Fibroblast of lung (primary cell): ENCODE measurements at regions not wholly inside any gene's neighbourhood (a gene's known extent, or its start where the extent isn't known, plus 50 kb on each side); places are given as distances from the start of the nearest gene placed in this dataset.

ENCODE experiments used
- EZH2 ChIP-seq: IDR thresholded peaks from 2 replicates; pipeline ENCODE4 v1.5.1; 2012; ENCODE audit warnings: low read length, control low read depth, mild to moderate bottlenecking; ENCODE audit errors: missing control alignments
- TF ChIP-seq, protein P1 (sequence below), 2 donors: IDR thresholded peaks in 1 of 2; conservative IDR thresholded peaks in 1 of 2; 1 replicate in 1 of 2; 2 replicates in 1 of 2; pipeline ENCODE4 v1.5.1; 2011 to 2012; ENCODE audit warnings: low read length in 2 of 2, control low read depth in 1 of 2, inconsistent platforms in 1 of 2, low read depth in 1 of 2, mild to moderate bottlenecking in 1 of 2

DNA sequence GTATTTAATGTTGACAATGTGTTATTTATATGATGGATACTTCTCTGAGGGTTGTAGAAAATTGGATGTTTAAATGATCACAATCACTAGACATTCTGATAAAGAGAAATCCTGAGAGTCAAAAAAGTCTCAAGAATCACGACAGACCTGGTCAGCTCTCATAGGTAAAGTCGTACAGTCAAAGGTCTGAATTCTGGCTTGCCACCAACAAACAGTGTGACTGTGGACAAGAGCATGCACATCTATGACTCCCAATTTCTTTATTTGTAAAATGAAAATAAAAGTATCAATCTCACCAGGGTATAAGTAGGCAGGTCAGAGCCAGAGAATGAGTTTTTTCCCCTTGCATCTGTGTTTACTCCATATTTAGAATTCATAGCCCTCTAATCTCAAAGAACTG is 556.7 kb downstream of the FAM181B start:
- TF ChIP-seq, protein P1, sequence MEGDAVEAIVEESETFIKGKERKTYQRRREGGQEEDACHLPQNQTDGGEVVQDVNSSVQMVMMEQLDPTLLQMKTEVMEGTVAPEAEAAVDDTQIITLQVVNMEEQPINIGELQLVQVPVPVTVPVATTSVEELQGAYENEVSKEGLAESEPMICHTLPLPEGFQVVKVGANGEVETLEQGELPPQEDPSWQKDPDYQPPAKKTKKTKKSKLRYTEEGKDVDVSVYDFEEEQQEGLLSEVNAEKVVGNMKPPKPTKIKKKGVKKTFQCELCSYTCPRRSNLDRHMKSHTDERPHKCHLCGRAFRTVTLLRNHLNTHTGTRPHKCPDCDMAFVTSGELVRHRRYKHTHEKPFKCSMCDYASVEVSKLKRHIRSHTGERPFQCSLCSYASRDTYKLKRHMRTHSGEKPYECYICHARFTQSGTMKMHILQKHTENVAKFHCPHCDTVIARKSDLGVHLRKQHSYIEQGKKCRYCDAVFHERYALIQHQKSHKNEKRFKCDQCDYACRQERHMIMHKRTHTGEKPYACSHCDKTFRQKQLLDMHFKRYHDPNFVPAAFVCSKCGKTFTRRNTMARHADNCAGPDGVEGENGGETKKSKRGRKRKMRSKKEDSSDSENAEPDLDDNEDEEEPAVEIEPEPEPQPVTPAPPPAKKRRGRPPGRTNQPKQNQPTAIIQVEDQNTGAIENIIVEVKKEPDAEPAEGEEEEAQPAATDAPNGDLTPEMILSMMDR (conservative IDR thresholded peaks at IDR 0.05 in 1 of 2, IDR thresholded peaks at IDR 0.05 in 1 of 2; ENCODE audit: low read depth in 1 of 2, low read length in 2 of 2) = no peak
- no peak for TF ChIP-seq EZH2
